GM19372 (cell line): ENCODE measurements at regions not wholly inside any gene's neighbourhood (a gene's known extent, or its start where the extent isn't known, plus 50 kb on each side); places are given as distances from the start of the nearest gene placed in this dataset.
"Not testable (repeated sequence)": the region's sequence is repeated elsewhere in the genome, so short reads cannot be mapped to it uniquely, and the experiment has no call there.

ENCODE experiments used
- ATAC-seq: cut with Tn5 transposase; IDR thresholded peaks from one replicate; pipeline ENCODE4 v1.9.1; 2021; ENCODE audit warnings: mild to moderate bottlenecking, low read depth, moderate library complexity; ENCODE audit not compliant: unreplicated experiment

GRCh38 chr3:191952609-191953008 lies 491.6 kb downstream of the PYDC2 start:
- no peak for ATAC-seq

GRCh38 chr3:191958980-191959671 lies 498.2 kb downstream of the PYDC2 start:
- peak; percentile 67 for ATAC-seq

- no peak for ATAC-seq
Measured at GRCh38 chr3:191959876-191960413, 499.0 kb downstream of the PYDC2 start.

DNA sequence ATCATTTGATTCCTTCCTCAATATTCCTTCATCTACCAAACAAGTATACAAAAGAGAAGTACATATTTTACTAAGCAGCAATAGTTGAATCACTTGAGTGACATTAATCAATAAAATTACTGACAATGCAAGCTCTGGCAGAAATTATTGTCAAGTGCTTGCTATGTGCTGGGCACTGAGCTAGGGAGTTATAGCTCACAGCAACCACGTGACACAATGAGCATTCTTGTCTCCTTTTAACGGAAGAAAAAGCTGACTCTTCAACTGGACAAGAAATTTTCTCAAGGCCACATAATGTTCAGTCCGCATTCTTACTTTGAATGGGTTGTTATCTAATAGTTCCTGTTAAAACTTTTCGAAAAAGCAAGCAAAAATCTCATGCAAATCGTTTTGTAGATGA lies 500.1 kb downstream of the PYDC2 start:
- ATAC-seq = no peak

DNA sequence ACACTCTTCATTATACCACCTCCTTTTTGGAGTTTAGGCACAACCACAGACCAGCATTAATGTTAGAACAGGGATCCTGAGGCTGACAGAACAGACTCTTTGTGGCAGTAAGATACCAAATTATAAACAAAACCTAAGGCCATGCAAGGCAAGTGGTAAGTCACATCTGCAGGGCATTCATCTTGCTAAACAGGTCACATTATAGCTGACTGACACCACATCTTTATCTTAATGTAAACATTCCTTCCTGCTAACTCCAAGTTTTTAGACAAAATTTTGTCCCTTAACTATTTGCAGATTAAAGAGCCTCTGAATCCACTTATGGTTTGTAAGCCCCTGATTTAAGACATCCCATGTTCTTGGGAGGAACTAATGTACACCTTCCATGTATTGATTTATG lies 500.6 kb downstream of the PYDC2 start:
- ATAC-seq = no peak

DNA sequence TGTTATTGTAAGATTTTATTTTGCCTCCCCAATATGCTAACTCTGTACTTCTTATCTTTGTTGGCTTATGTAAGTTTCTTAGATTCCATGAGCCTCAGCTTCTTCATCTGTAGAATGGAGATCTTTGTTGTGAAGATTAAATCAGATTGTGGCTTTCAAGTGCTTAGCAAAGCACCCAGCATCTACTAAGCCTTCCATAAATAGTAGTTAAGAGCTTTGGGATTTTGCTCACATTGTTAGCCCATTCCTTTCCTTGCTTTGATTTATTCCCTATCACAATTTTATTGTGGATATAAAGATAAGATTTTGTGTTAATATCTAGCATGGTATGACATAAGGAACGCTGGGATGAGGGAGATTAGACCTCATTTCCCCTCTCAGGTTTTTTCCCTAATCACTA lies 501.4 kb downstream of the PYDC2 start:
- ATAC-seq = no peak

DNA sequence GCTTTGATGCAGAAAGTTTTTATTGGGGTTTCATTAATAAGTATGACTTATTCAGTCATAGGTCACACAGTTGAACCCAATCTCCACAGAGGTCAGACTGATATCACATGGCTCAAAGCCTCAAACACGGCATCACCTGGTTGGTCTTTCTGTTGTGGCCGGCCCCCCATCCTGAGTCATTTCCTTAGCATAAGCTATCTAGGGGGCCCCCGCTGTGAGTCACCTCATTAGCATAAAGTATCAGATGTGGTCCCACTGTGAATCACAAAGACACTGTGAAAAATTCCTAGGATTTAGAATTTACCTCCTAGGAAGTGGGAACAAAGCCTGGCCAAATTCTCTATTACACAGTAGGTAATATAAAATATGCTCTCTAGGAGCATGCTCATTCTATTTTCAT lies 502.2 kb downstream of the PYDC2 start:
- no peak for ATAC-seq

GRCh38 chr3:191966556-191966955 lies 505.6 kb downstream of the PYDC2 start:
- ATAC-seq = no peak

GRCh38 chr3:191968299-191968698 lies 507.3 kb downstream of the PYDC2 start:
- ATAC-seq = no peak

DNA sequence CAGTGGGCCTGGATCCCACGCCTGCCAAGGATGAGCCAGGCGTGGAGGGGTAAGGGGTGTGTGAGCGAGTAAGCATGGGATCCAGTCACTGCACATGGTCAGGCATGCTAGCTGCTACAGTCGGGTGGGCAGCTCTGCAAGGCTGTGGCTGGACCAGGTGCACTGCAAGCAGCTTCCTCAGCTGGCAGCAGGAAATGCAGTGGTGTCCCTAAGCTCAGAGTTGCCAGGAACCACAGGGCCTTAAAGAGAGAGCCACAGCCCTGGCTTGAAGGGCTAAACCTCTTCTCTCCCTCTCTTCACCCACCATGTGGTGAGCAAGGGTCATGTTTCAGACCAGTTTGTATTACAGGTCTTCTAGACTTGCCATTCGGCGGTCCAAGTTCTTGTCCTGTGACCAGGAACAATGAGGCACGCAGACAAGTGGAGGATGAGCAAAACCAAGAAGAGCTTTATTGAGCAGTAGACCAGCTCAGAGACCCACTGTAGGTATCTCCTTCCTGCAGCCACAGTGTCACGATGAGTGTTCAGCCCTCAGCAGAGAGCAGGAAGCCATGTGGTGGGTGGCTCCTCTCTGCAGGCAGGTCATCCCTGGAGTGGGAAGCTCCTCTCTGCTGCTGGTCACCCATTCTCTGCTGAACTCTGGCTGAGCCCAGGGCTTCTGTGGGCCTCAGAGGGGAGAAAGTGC lies 511.9 kb downstream of the PYDC2 start:
- no peak for ATAC-seq

GRCh38 chr3:191973820-191974219 lies 512.9 kb downstream of the PYDC2 start:
- ATAC-seq = no peak

GRCh38 chr3:191975936-191976335 lies 515.0 kb downstream of the PYDC2 start:
- ATAC-seq = no peak

DNA sequence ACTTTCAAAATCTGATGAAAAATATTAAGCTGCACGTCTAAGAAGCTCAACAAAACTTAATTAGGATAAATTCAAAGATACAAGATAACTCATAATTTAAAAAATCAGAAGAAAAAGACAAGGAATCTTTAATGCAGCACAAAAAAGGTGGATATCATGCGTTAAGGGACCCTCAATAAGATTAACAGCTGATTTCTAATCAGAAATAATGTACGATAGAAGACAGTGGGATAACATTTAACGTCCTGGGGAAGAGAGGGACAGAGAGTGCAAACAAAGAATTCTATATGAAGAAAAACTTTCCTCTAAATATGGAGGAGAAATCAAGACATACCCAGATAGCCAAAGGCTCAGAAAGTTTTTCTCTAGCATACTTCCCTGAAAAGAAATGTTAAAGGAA lies 519.5 kb downstream of the PYDC2 start:
- ATAC-seq = no peak

- ATAC-seq = no peak
Measured at GRCh38 chr3:191982481-191982880, 521.5 kb downstream of the PYDC2 start.

DNA sequence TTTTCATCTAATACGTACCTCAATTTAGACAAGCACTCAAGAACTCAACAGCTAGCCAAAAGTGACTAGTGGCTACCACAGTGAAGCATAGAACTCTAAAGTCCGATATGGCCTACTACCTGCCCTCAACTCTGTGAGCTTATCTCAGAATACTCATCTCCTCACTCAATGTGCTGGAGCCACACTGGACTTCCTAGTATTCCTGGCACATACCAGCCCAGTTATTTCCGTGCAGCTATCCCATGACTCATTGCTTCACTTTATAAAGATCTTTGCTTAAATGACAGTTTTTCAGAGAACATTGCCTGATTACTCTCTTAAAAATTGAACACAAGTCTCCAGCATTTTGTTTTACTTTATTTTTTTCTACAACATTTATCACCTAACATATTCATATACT lies 524.7 kb downstream of the PYDC2 start:
- ATAC-seq = no peak

- no peak for ATAC-seq
Measured at GRCh38 chr3:191987831-191988350, 526.9 kb downstream of the PYDC2 start.

- ATAC-seq = not testable (repeated sequence)
Measured at GRCh38 chr3:191993952-191994351, 533.0 kb downstream of the PYDC2 start.

GRCh38 chr3:191997093-191997492 lies 536.1 kb downstream of the PYDC2 start:
- ATAC-seq = no peak

DNA sequence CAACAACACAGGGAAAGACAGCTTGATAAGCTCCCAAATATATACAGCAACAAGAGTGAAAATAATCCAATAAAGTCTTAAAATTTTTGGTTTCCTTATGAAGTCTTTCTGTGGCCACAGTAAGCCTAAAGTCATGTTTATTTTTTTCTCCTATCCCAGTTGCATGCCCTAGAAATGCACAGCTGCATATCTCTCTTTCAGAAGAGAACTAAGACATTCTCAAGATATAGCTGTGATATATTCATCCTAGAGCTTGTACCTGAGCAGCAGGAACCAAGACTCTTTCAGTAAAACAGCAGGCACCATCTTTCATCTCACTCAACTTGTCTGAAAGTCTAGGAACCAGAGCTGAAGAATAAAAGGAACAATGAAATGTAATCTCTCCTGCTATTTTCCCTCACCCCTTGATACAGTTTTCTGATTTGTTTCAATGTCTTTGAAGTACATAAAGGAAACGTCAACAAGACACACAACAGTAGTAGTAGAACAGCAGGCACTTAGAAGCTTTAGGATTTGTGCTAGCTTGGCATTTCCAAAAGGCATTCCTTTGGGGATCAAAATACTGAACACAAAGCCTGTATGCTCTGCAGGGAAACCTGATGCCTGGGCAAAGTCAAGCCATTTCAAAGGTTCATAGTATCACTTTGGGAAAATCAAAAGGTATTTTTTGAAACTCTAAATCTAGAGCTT lies 536.8 kb downstream of the PYDC2 start:
- no peak for ATAC-seq

DNA sequence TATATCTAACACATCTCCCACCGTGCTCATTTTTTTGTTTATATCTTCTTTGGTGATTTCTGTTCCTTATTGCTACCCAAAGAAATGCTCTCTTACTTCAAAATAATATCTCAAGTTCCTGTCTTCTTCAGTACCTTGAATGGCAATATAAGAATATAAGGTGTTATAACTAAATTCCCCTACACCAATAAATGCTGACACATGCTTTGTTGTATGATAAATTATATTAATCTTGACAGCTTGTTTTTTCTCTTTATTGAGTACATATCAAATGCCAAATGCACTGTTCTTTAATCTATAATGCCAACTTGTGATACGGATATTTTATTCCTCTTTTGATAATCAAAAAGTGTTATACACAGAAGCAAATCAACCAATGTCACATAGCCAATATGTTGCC lies 540.3 kb downstream of the PYDC2 start:
- no peak for ATAC-seq

DNA sequence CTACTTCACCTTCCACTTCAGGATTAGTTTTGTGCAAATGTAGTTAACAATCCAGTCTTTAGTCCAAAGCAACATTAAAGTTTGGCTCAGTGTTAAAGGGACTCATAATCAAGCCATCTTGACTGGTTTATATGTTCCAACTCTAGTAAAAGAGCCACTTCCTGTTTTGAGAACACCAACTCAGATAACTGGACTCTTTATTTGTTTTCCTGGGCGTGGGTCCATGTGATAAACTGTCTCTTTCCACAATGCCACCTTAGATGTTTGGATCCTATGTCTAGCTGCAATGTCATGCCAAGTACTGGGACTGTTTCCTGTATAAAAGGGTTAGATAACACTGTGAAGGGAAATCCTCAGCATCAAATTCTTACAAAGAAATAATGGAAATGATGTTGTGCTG lies 545.0 kb downstream of the PYDC2 start:
- ATAC-seq = no peak
